GM12874 (cell line): ENCODE measurements at regions not wholly inside any gene's neighbourhood (a gene's known extent, or its start where the extent isn't known, plus 50 kb on each side); places are given as distances from the start of the nearest gene placed in this dataset.

ENCODE experiments used
- TF ChIP-seq, protein P1 (sequence below): IDR thresholded peaks from 2 replicates; pipeline ENCODE4 v1.5.1; 2011; ENCODE audit warnings: low read depth, mild to moderate bottlenecking, control low read depth, low read length, moderate library complexity; ENCODE audit not compliant: insufficient read depth

DNA sequence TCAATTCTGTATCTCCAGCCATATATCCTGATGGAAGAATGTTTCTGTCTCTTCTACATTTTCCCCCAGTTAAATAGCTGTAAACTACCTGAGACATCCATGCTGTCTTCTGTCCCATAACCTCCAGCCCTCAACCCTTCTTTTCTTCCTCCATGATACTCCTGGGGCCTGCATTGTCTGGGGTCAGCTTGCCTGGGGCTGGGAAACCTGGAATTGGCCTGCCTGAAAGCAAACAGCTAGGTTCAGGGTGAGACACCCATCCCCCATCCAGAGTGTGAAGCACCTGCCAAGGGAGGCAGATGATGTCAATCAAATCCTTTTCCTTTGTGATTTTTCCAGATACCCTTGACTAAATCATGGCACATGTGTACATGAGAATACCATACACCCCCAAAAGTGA, 313.7 kb upstream of the MGAT5 start:
- TF ChIP-seq, protein P1, sequence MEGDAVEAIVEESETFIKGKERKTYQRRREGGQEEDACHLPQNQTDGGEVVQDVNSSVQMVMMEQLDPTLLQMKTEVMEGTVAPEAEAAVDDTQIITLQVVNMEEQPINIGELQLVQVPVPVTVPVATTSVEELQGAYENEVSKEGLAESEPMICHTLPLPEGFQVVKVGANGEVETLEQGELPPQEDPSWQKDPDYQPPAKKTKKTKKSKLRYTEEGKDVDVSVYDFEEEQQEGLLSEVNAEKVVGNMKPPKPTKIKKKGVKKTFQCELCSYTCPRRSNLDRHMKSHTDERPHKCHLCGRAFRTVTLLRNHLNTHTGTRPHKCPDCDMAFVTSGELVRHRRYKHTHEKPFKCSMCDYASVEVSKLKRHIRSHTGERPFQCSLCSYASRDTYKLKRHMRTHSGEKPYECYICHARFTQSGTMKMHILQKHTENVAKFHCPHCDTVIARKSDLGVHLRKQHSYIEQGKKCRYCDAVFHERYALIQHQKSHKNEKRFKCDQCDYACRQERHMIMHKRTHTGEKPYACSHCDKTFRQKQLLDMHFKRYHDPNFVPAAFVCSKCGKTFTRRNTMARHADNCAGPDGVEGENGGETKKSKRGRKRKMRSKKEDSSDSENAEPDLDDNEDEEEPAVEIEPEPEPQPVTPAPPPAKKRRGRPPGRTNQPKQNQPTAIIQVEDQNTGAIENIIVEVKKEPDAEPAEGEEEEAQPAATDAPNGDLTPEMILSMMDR, result no peak

DNA sequence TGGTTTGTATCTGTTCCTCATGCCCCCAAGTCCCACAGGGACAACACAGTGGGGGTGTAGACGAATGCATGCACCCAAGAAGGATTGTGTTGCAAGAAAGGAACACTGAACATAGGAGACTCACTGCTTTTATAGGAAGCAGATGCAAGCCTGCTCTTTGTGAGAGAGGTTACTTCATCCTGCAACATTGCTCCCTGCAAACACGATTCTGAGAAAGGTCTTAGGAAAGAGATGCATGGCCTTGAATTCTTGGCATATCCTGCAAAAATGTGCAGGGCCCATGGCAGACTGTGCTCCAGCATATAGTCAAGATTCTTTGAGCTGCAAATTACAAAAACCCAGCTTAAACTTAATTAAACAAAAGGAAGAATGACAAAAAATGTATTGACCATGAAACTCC, 312.2 kb upstream of the MGAT5 start:
- TF ChIP-seq, protein P1, result no peak

DNA sequence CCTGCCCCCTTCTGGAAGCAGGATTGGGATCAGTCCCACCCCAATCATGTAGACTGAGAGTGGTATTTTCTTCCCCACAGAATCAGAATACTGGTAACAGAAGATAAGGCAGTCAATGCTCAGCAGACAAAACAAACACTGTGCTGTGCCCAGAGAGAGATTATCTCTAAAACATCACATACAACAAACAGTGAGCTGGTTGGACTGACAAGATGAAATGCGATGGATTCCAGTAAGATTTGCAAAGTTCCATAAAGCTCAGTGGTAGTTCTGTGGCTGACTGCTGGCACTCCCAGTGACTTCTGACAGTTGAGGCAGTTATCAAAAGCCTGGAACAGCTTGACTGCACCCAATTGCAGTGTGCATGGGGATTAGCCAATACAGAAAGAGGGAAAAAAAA, 311.5 kb upstream of the MGAT5 start:
- TF ChIP-seq, protein P1, result no peak

DNA sequence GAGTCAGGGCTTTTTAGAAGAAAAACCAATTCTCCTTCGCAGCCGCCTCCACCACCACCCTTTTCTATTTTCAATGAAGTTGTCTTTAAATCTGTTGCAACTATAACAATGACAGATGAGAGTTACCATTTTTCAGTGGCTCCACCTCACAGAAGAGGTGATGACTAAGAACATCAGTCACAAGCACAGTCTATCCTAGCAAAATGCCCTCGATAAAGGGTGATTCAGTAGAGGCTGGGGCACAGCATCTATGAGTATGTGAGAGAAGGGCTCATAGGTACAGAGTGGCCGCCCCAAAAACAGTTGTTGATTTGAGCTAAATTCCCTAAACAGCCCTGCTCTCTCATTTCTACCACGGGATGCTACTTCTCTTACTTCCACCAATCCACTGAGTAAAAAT, 310.8 kb upstream of the MGAT5 start:
- TF ChIP-seq, protein P1, result no peak

DNA sequence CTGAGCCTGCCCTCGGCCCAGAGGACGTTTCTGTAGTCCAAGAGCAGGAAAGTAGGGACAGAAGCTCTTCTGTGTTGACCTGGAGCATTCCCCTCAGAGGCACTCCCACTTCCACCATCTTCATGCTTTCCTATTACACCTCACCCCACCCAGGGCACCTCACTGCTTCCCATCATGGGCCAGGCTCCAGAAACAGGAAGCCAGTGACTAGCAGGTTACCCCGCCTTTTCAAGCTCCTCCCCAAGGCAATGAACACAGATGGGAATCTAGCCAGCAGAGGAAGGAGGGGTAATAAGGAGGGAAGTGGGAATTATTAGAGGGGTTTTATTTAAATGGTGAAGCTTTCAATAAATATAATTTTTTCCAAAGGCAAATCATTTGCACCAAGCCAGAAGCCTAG, 308.8 kb upstream of the MGAT5 start:
- TF ChIP-seq, protein P1, result no peak

DNA sequence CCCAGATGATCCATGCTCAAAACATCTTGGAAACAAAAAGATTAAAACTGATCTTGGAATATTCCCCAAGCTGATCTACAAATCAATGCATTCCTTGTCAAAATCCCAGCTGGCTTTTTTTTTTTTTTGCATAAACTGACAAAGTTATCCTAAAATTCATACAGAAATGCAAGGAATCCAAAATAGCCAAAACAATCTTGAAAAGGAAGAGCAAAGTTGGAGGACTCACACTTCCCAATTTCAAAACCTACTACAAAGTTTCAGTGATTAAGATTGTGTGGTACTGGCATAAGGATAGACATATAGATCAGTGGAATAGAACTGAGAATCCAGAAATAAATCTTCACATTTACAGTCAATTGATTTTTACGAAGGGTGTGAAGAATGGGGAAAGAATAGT, 306.8 kb upstream of the MGAT5 start:
- TF ChIP-seq, protein P1, result no peak

DNA sequence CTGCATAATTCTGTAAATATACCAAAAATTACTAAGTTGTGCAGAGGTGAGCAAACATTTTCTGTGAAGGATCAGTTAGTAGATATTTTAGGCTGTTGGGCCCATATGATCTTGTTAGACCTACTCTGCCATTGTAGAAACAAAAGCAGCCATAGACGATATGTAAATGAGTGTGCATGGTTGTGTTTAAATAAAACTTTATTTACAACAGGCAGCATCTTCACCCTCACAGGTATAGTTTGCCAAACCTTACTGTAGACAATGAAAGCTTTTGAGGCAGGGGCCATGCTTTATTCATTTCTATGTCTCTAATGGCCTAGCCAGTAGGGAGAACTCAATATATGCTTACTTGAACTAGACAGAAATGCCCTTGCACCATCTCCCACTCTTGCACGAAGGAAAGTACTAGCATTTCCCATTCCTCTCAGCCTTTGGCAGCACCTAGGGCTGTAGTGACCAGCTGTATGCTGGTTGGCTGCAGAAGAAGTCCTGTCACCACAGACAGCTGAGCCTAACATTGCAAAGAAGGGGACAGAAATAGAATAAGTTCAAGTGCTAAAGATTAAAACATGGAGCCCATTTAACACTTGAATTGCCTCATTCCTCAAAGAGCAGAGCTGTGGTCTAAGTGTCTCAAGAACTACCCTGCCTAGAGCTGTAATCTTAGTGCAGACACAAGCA, 305.1 kb upstream of the MGAT5 start:
- TF ChIP-seq, protein P1, result no peak
